C4-2B (cell line): ENCODE measurements at regions not wholly inside any gene's neighbourhood (a gene's known extent, or its start where the extent isn't known, plus 50 kb on each side); places are given as distances from the start of the nearest gene placed in this dataset.

Experiments
- H3K27ac ChIP-seq: fragments of 450-650 bp; 2 replicates; pipeline ENCODE4 v1.5.1; 2017
- CTCF ChIP-seq: fragments of 450-650 bp; conservative IDR thresholded peaks from 2 replicates; pipeline ENCODE4 v1.5.1; 2017; ENCODE audit warnings: mild to moderate bottlenecking
- ZFX ChIP-seq: fragments of 450-650 bp; IDR thresholded peaks from 2 replicates; pipeline ENCODE4 v1.6.1; 2017

- TF ChIP-seq CTCF (no peak), ZFX (no peak)
- H3K27ac ChIP-seq, result no peak overlapping the region
These were observed 775.9 kb downstream of the TRIML1 start for GRCh38 chr4:188915175-188915574.

- TF ChIP-seq ZFX, result no peak
- no peak for TF ChIP-seq CTCF
- H3K27ac ChIP-seq, result no peak overlapping the region
These were observed 779.5 kb downstream of the TRIML1 start for GRCh38 chr4:188918787-188919186.

- H3K27ac ChIP-seq, result no peak overlapping the region
- TF ChIP-seq ZFX (no peak), CTCF (no peak)
These were observed 791.6 kb downstream of the TRIML1 start for GRCh38 chr4:188930822-188931221.

- TF ChIP-seq ZFX, result no peak
- TF ChIP-seq CTCF, result no peak
- no peak overlapping the region for H3K27ac ChIP-seq
These were observed 795.2 kb downstream of the TRIML1 start for GRCh38 chr4:188934320-188934962.

GRCh38 chr4:188941524-188942119 lies 802.4 kb downstream of the TRIML1 start:
- no peak for TF ChIP-seq CTCF
- no peak for TF ChIP-seq ZFX
- H3K27ac ChIP-seq, result no peak overlapping the region

- H3K27ac ChIP-seq, result no peak overlapping the region
These were observed 803.4 kb downstream of the TRIML1 start for GRCh38 chr4:188942606-188943005.

More at GRCh38 chr4:188942606-188943005, 803.4 kb downstream of the TRIML1 start:
- TF ChIP-seq CTCF (no peak), ZFX (no peak)
